ENCODE measurements at regions not wholly inside any gene's neighbourhood (a gene's known extent, or its start where the extent isn't known, plus 50 kb on each side); places are given as distances from the start of the nearest gene placed in this dataset.

GRCh38 chr13:34152409-34152808 is 334.5 kb downstream of the RFC3 start:
- no peaks in the 10 kb centered on the region for H3K27me3 ChIP-seq
- intact Hi-C loops (cut with DNase I; ENCODE audit: low total_unique reads): no loop called here
- no peaks in the 10 kb centered on the region for H3K9me3 ChIP-seq
- TF ChIP-seq, protein P1, sequence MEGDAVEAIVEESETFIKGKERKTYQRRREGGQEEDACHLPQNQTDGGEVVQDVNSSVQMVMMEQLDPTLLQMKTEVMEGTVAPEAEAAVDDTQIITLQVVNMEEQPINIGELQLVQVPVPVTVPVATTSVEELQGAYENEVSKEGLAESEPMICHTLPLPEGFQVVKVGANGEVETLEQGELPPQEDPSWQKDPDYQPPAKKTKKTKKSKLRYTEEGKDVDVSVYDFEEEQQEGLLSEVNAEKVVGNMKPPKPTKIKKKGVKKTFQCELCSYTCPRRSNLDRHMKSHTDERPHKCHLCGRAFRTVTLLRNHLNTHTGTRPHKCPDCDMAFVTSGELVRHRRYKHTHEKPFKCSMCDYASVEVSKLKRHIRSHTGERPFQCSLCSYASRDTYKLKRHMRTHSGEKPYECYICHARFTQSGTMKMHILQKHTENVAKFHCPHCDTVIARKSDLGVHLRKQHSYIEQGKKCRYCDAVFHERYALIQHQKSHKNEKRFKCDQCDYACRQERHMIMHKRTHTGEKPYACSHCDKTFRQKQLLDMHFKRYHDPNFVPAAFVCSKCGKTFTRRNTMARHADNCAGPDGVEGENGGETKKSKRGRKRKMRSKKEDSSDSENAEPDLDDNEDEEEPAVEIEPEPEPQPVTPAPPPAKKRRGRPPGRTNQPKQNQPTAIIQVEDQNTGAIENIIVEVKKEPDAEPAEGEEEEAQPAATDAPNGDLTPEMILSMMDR (IDR thresholded peaks at IDR 0.05): no peak
- no peak for TF ChIP-seq POLR2A (IDR thresholded peaks at IDR 0.05)
- no peak overlapping the region for H3K4me3 ChIP-seq
- no peaks in the 10 kb centered on the region for H3K36me3 ChIP-seq (ENCODE audit: low read depth, missing control alignments)
- 80 to 90% methylated on average over 4 of the region's 4 CpGs for WGBS, 2 donors
- H3K27ac ChIP-seq: no peak overlapping the region
- DNase-seq: no peak
- H3K4me1 ChIP-seq: no peaks in the 10 kb centered on the region

- intact Hi-C loops (cut with DNase I; ENCODE audit: low total_unique reads): no loop called here
- TF ChIP-seq POLR2A (IDR thresholded peaks at IDR 0.05): no peak
- TF ChIP-seq, protein P1 (IDR thresholded peaks at IDR 0.05): no peak
- DNase-seq: no peak
- Histone ChIP-seq H3K4me1 (no peaks in the 10 kb centered on the region), H3K27me3 (no peaks in the 10 kb centered on the region), H3K9me3 (no peaks in the 10 kb centered on the region), H3K27ac (no peak overlapping the region), H3K4me3 (no peak overlapping the region), H3K36me3 (ENCODE audit: low read depth, missing control alignments) (no peaks in the 10 kb centered on the region)
Measured at GRCh38 chr13:34152996-34153395, 335.0 kb downstream of the RFC3 start.

DNA sequence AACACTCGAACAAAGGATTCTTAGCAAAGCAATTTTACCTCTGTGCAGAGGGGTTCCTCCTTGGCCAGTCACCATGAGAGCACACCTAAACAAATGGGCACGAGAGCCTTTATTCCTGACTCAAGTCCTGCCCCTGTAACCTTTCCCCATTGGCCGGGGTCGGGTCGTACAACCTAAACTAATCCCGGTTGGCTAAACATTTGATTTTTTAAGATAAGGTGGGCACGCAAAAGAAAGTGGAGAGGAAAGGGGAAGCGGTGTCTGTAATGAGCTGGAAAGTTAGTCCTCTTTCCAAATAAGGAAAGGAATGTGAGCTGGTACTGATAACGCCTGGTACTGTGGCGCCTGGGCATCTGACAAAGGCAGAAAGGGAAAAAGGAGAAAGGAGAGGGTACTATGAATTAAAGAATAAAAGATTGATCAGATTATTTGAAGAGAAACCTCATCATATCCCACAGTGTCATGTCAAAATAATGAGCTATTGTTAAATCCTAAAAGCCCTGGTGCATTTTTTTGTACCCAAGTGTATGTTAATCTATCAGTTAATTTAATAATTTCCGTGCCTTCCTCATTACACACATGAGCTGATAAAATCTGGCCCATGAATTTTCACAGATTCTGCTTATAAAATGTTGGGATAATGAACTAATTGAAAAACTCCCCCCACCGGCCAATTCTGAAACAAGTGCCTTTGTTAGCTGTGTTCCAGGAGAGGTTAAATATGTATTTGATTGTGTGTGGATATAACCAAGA is 335.7 kb downstream of the RFC3 start:
- no peak for DNase-seq
- Histone ChIP-seq H3K4me1 (no peaks in the 10 kb centered on the region), H3K9me3 (no peaks in the 10 kb centered on the region), H3K27me3 (no peaks in the 10 kb centered on the region), H3K4me3 (no peak overlapping the region), H3K36me3 (ENCODE audit: low read depth, missing control alignments) (no peaks in the 10 kb centered on the region), H3K27ac (no peak overlapping the region)
- TF ChIP-seq, protein P1 (IDR thresholded peaks at IDR 0.05): no peak
- TF ChIP-seq POLR2A (IDR thresholded peaks at IDR 0.05): no peak
- WGBS, 2 donors: 65 to 69% methylated on average over 12 of the region's 12 CpGs
- intact Hi-C loops (cut with DNase I; ENCODE audit: low total_unique reads): no loop called here

GRCh38 chr13:34155931-34156607 is 338.1 kb downstream of the RFC3 start:
- no peak for TF ChIP-seq POLR2A (IDR thresholded peaks at IDR 0.05)
- TF ChIP-seq, protein P1 (IDR thresholded peaks at IDR 0.05): no peak
- Histone ChIP-seq H3K27me3 (no peaks in the 10 kb centered on the region), H3K27ac (no peak overlapping the region), H3K4me3 (no peak overlapping the region), H3K36me3 (ENCODE audit: low read depth, missing control alignments) (no peaks in the 10 kb centered on the region), H3K4me1 (no peaks in the 10 kb centered on the region), H3K9me3 (no peaks in the 10 kb centered on the region)
- no peak for DNase-seq
- 50 to 61% methylated on average over 10 of the region's 10 CpGs for whole genome bisulfite sequencing, 2 donors
- intact Hi-C loops (cut with DNase I; ENCODE audit: low total_unique reads): no loop called here

Measured in testis (tissue), 2 donors.